ENCODE measurements at regions not wholly inside any gene's neighbourhood (a gene's known extent, or its start where the extent isn't known, plus 50 kb on each side); places are given as distances from the start of the nearest gene placed in this dataset.
"Not testable (repeated sequence)": the region's sequence is repeated elsewhere in the genome, so short reads cannot be mapped to it uniquely, and the experiment has no call there.

GRCh38 chr4:75280461-75280860 lies 233.7 kb downstream of the RCHY1 start:
- not testable (repeated sequence) for TF ChIP-seq SP1 (IDR thresholded peaks at IDR 0.05); TARDBP (IDR thresholded peaks at IDR 0.05); BHLHE40 (IDR thresholded peaks at IDR 0.05; ENCODE audit: borderline replicate concordance); FOXK2 (IDR thresholded peaks at IDR 0.05); SUZ12 (IDR thresholded peaks at IDR 0.05); L3MBTL2 (conservative IDR thresholded peaks at IDR 0.05)
